ENCODE measurements at regions not wholly inside any gene's neighbourhood (a gene's known extent, or its start where the extent isn't known, plus 50 kb on each side); places are given as distances from the start of the nearest gene placed in this dataset.
A peak's percentile ranks its signal among the peaks of the same experiment; 100 is the strongest.

DNA sequence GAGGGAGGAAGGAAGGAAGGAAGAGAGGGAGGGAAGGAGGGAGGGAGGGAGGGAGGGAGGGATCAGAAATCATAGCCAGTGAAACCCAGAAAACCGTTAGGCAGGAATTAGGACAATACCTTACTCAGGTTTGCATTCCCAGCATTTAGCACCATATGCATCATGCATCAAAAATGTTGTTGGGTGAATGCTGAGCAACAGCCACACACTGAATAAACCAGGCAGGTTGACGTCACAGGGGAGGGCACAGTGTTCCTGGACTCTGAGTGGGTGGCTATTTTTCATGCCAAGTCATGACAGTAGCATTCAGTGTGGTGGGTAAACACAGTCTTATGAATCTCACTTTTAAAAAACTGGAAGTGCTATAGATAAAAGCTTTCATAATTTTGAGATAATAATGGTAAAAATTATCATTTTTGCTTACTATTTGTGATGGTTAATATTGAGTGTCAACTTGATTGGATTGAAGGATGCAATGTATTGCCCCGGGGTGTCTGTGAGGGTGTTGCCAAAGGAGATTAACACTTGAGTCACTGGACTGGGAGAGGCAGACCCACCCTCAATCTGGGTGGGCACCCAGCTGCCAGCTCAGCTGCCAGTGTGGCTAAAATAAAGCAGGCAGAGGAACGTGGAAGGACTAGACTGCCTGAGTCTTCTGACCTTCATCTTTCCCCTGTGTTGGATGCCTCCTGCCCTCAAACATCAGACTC lies 199.1 kb upstream of the PRKCQ start:
- no peak overlapping the region for H3K4me3 Mint-ChIP-seq
- peaks cover 35% of the 10 kb centered on the region for H3K27me3 Mint-ChIP-seq
- no peaks in the 10 kb centered on the region for H3K4me1 Mint-ChIP-seq
- no peaks in the 10 kb centered on the region for H3K36me3 Mint-ChIP-seq (ENCODE audit: low read depth)
- H3K9me3 Mint-ChIP-seq (ENCODE audit: low read depth): no peaks in the 10 kb centered on the region
- intact Hi-C loops (cut with DNase I, micrococcal nuclease): no loop called here
- DNase-seq: peak; percentile 8
- CTCF ChIA-PET: no interaction called here
- no peak for ATAC-seq
- POLR2A ChIA-PET: no interaction called here
- H3K27ac Mint-ChIP-seq: no peak overlapping the region

DNA sequence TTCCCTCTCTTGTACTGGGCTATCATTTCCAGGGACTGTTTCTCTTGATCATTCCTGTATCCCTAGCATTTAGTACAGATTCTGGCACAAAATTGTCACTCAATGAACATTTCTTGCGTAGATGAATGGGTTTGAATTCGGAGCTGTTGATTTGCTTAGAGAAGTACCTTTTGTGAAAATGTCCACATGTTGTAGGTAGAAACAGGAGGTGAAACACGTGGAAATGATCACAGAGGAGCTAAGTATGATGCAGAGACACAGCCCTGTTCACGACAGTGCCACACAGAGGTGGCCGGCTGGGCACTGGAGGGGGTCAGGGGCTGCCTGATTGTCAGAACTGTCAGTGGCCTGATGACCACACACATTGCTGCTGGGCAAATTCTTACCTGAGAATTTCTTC lies 196.1 kb upstream of the PRKCQ start:
- DNase-seq: no peak
- ChIA-PET CTCF (no interaction called here), POLR2A (no interaction called here)
- peaks cover 27% of the 10 kb centered on the region for H3K27me3 Mint-ChIP-seq
- H3K4me3 Mint-ChIP-seq: no peak overlapping the region
- ATAC-seq: no peak
- no peak overlapping the region for H3K27ac Mint-ChIP-seq
- no peaks in the 10 kb centered on the region for H3K36me3 Mint-ChIP-seq (ENCODE audit: low read depth)
- intact Hi-C loops (cut with DNase I, micrococcal nuclease): no loop called here
- H3K4me1 Mint-ChIP-seq: no peaks in the 10 kb centered on the region
- peaks cover 2% of the 10 kb centered on the region for H3K9me3 Mint-ChIP-seq (ENCODE audit: low read depth)

DNA sequence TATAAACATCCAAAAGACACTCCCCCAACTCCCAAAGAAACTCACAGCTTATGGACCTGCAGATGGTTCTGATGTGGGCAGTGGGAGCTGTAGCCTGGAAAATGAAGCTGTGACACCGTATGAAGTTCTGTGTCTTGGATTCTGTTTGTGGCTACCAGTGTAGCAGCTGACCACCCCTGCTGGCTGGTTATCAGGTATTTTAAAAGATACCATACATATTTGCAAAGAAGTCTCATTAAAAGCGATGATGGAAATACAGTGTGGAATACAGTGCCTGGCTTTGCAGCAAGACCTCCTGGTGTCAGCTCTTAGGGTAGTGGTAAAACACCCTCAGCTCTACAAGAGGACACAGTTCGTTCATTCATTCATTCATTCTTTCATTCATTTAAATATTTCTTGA lies 194.3 kb upstream of the PRKCQ start:
- H3K9me3 Mint-ChIP-seq (ENCODE audit: low read depth): peaks cover 3% of the 10 kb centered on the region
- CTCF ChIA-PET: interaction anchor here (1.0 kb wide), 1 partner anchor 23 kb away, joined by 3 read pairs; no protein-coding TSS in a partner anchor
- ATAC-seq (no peak), DNase-seq (no peak)
- intact Hi-C loops (cut with DNase I, micrococcal nuclease): no loop called here
- H3K27me3 Mint-ChIP-seq: peaks cover 22% of the 10 kb centered on the region
- no peak overlapping the region for H3K4me3 Mint-ChIP-seq
- POLR2A ChIA-PET: no interaction called here
- H3K27ac Mint-ChIP-seq: no peak overlapping the region
- H3K36me3 Mint-ChIP-seq (ENCODE audit: low read depth): no peaks in the 10 kb centered on the region
- H3K4me1 Mint-ChIP-seq: no peaks in the 10 kb centered on the region

DNA sequence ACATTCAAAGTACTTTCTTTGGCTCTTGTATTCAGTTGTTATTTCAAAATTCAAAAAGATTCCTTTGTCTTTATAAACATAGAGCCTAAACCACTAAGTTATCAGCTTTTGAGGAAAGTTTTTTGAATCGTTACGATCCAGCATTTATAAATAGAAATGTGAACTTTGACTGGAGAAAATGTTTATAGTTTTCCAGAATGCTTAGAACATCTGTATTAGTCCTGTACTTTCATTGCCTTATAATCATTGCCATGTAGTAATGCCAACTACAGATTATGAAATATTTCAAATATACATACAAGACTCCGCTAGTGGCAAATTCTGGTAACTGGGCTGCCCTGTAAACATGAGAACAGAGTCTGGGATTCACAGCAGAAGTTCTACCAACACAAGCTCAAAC lies 191.3 kb upstream of the PRKCQ start:
- Mint-ChIP-seq H3K36me3 (ENCODE audit: low read depth) (no peaks in the 10 kb centered on the region), H3K9me3 (ENCODE audit: low read depth) (peaks cover 3% of the 10 kb centered on the region), H3K4me3 (no peak overlapping the region), H3K27ac (no peak overlapping the region), H3K27me3 (peaks cover 15% of the 10 kb centered on the region), H3K4me1 (no peaks in the 10 kb centered on the region)
- DNase-seq: no peak
- POLR2A ChIA-PET: no interaction called here
- no peak for ATAC-seq
- CTCF ChIA-PET: no interaction called here
- intact Hi-C loops (cut with DNase I, micrococcal nuclease): no loop called here

DNA sequence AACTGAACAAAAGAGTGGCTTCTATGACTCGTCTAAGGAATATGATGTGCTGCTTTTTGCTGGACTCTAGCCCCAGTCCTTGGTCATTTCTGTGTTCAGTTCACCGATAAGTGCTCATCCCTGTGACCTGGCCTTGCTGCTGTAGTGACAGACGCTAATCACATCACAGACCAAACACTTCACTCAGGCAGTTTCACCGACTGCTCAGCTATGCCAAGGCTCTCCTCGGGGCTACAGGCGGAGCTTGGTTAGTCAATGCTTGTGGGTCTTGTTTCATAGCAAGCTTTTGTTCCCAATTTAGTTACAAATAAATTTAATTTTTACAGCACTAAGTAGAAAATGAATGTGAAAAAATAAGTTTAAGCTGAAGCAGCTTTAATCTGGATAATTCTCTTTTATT lies 190.8 kb upstream of the PRKCQ start:
- DNase-seq (no peak), ATAC-seq (no peak)
- Mint-ChIP-seq H3K27me3 (peaks cover 13% of the 10 kb centered on the region), H3K4me3 (no peak overlapping the region), H3K9me3 (ENCODE audit: low read depth) (peaks cover 3% of the 10 kb centered on the region), H3K36me3 (ENCODE audit: low read depth) (no peaks in the 10 kb centered on the region), H3K27ac (no peak overlapping the region), H3K4me1 (no peaks in the 10 kb centered on the region)
- ChIA-PET CTCF (no interaction called here), POLR2A (no interaction called here)
- intact Hi-C loops (cut with DNase I, micrococcal nuclease): no loop called here

DNA sequence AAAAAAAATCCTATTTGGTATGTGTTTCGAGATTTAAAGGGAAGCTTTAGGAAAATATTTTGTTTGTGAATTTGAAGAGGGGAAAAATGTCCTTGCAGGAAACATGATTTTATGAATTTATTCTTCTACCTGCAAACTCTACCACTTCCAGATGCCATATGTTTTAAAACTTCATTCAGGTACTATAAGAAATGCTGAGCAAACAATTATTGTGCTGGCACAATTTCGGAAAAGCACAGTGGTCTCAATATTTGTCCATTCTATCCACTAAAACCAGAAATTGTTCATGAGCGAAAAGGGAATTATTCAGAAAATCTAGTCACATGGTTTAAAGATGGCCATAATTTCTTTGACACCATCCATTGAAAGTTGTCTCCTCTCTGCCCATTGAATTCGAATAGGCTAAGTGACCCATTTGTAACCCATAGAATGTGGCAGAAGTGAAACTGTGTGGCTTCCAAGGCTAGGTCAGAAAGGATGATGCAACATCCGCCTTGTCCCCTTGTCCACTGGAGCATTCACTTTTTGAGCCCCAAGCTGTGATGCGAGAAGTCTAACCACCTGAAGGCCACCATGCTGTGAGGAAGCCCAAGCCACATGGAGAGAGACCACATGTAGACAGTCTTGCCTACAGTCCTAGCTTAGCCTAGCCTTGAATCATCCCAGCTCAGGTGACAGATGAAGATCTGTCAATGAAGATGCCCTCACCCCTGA lies 189.8 kb upstream of the PRKCQ start:
- POLR2A ChIA-PET: no interaction called here
- DNase-seq (no peak), ATAC-seq (no peak)
- Mint-ChIP-seq H3K27ac (no peak overlapping the region), H3K4me3 (no peak overlapping the region), H3K4me1 (no peaks in the 10 kb centered on the region), H3K27me3 (peaks cover 7% of the 10 kb centered on the region), H3K36me3 (ENCODE audit: low read depth) (no peaks in the 10 kb centered on the region), H3K9me3 (ENCODE audit: low read depth) (peaks cover 3% of the 10 kb centered on the region)
- intact Hi-C loops (cut with DNase I, micrococcal nuclease): no loop called here
- CTCF ChIA-PET: no interaction called here

DNA sequence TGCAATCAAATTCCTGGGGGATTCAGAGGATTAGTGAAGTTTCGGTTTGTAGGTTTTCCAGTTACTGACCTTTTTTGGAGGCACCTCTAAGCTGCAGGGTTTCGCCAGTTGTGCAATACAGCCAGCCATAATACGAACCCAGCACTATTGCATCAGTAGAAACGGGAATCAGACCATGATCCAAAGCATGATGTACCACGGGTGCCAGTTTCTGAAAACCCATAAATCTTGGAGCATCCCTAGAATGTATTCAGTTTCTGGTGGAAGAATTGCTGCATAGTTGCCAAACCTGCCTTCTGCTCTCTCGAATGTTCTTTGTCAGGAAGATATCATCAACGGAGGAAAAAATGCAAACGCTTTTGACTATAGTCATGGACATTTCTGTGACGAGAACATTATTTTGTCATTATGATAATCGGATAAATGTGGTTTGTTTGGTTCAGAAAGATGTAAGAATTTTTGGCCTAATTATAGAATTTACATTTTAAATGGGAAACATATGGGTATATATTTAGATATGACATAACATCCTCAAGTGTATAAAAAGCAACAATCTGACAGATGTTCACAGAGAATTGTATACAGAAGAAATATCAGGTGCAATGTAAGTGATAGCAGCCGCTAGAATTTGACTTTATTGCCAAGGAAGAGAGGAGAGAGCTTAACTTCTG lies 186.2 kb upstream of the PRKCQ start:
- peaks cover 1% of the 10 kb centered on the region for H3K9me3 Mint-ChIP-seq (ENCODE audit: low read depth)
- ATAC-seq (no peak), DNase-seq (no peak)
- H3K36me3 Mint-ChIP-seq (ENCODE audit: low read depth): no peaks in the 10 kb centered on the region
- POLR2A ChIA-PET: no interaction called here
- H3K27me3 Mint-ChIP-seq: peaks cover 17% of the 10 kb centered on the region
- no peak overlapping the region for H3K4me3 Mint-ChIP-seq
- no peak overlapping the region for H3K27ac Mint-ChIP-seq
- CTCF ChIA-PET: no interaction called here
- H3K4me1 Mint-ChIP-seq: no peaks in the 10 kb centered on the region
- intact Hi-C loops (cut with DNase I, micrococcal nuclease): no loop called here

DNA sequence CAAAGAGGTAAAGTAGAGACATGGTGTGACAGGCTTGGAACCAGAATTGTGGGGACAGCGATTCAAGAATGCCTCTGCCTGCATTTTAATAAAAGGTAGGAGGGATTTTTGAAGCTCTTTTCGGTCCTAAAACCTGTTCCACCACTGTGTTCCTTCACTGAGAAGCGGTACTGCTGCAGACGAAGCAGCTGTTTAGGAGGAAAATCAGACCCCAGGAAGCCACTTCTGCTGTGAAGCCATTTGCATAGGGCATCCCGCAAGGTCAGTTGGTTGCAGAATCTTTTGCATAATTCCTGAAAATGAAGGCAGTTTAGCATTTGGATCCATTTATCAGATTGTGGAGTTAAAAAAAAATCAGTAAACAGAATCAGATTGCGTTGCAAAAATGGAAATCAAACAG lies 183.3 kb upstream of the PRKCQ start:
- ChIA-PET CTCF (no interaction called here), POLR2A (no interaction called here)
- no peaks in the 10 kb centered on the region for H3K36me3 Mint-ChIP-seq (ENCODE audit: low read depth)
- no peak for DNase-seq
- intact Hi-C loops (cut with DNase I, micrococcal nuclease): no loop called here
- no peak overlapping the region for H3K4me3 Mint-ChIP-seq
- H3K27ac Mint-ChIP-seq: no peak overlapping the region
- H3K4me1 Mint-ChIP-seq: no peaks in the 10 kb centered on the region
- no peaks in the 10 kb centered on the region for H3K9me3 Mint-ChIP-seq (ENCODE audit: low read depth)
- H3K27me3 Mint-ChIP-seq: peaks cover 34% of the 10 kb centered on the region
- no peak for ATAC-seq

DNA sequence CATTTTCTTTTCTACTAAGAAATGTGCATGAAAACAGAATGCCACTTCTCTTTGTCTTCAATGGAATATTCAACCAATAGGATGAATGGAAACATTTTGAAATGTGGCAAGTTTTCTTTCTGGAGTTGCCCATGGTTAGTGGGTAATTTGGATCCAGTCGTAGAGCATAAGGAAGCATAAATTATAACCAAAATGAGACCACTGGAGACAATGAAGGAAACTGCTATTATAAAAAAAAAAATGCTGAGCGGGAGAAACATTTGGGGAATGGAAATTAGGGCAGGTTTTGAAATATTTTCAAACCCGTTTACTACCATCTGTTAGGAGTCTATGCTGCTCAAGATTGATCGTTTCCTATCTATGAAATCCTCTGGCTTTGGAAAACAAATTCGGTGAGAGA lies 182.9 kb upstream of the PRKCQ start:
- ChIA-PET CTCF (no interaction called here), POLR2A (no interaction called here)
- no peak overlapping the region for H3K27ac Mint-ChIP-seq
- intact Hi-C loops (cut with DNase I, micrococcal nuclease): no loop called here
- H3K36me3 Mint-ChIP-seq (ENCODE audit: low read depth): no peaks in the 10 kb centered on the region
- no peak overlapping the region for H3K4me3 Mint-ChIP-seq
- DNase-seq (no peak), ATAC-seq (no peak)
- peaks cover 36% of the 10 kb centered on the region for H3K27me3 Mint-ChIP-seq
- H3K4me1 Mint-ChIP-seq: no peaks in the 10 kb centered on the region
- H3K9me3 Mint-ChIP-seq (ENCODE audit: low read depth): no peaks in the 10 kb centered on the region

DNA sequence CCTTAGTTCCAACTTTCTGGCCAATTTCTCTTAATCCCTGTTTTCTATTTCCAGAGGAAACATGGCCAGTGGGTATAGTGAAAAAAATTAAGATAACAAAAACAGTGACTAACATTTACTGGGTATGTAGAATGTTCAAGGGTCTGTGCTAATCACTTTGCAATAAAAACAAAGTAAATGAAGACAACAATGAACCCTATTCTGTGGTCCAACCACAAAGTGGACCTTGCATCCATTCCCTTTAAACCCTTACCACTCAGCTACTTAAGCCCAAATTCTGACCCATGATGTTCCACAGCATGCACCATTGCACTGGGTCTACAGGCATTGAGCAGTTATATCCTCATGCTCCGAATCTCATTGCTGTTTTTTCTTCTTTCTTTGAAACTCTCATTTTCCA lies 179.9 kb upstream of the PRKCQ start:
- H3K36me3 Mint-ChIP-seq (ENCODE audit: low read depth): no peaks in the 10 kb centered on the region
- intact Hi-C loops (cut with DNase I, micrococcal nuclease): no loop called here
- H3K4me1 Mint-ChIP-seq: no peaks in the 10 kb centered on the region
- H3K9me3 Mint-ChIP-seq (ENCODE audit: low read depth): no peaks in the 10 kb centered on the region
- no peak overlapping the region for H3K4me3 Mint-ChIP-seq
- H3K27me3 Mint-ChIP-seq: peaks cover 44% of the 10 kb centered on the region
- DNase-seq: no peak
- ATAC-seq: no peak
- H3K27ac Mint-ChIP-seq: no peak overlapping the region
- CTCF ChIA-PET: no interaction called here
- POLR2A ChIA-PET: no interaction called here

DNA sequence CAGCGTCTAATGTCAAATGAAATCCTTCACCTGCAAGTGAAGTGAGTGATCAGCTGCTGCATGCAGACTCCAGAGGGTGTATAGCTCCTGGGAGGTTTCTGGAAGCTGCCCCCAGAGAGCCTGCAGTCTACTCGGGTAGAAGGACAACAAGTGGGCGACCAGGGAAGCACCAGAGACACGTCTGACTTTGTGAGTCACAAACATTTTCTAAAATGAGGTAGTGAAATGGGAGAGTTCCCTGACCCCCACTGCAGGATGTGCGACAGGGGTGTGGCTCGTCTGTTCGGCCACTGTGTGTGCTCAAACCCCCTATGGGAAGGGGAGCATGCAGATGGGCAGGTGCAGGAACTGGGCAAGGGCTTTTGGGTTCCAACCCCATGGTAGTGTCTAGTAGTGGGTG lies 177.1 kb upstream of the PRKCQ start:
- Mint-ChIP-seq H3K27me3 (peaks cover 37% of the 10 kb centered on the region), H3K27ac (no peak overlapping the region), H3K4me1 (no peaks in the 10 kb centered on the region), H3K4me3 (no peak overlapping the region), H3K36me3 (ENCODE audit: low read depth) (no peaks in the 10 kb centered on the region), H3K9me3 (ENCODE audit: low read depth) (no peaks in the 10 kb centered on the region)
- intact Hi-C loops (cut with DNase I, micrococcal nuclease): no loop called here
- ATAC-seq (no peak), DNase-seq (no peak)
- ChIA-PET CTCF (no interaction called here), POLR2A (interaction anchor here (0.8 kb wide), 1 partner anchor 25 kb away, joined by 3 read pairs; no protein-coding TSS in a partner anchor)

DNA sequence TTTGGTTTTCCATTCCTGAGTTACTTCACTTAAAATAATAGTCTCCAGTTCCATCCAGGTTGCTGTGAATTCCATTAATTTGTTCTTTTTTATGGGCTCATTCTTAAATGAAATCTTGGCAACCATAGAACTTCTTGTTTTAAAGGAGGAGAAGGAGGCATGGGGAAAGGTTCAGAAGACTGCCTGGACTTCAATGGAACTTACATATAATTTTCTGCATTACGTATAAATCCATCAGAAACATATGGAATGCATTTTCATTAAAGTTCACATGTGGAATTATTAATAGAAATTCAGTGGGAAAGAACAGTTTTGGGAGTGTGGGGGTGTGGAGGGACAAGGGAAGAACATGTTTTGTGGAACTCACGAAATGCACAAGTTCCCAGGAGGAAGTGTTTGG lies 176.6 kb upstream of the PRKCQ start:
- no peak overlapping the region for H3K4me3 Mint-ChIP-seq
- H3K27me3 Mint-ChIP-seq: peaks cover 36% of the 10 kb centered on the region
- DNase-seq: no peak
- H3K27ac Mint-ChIP-seq: no peak overlapping the region
- ChIA-PET CTCF (interaction anchor here (0.9 kb wide), 1 partner anchor 87 kb away, joined by 3 read pairs; no protein-coding TSS in a partner anchor), POLR2A (interaction anchor here (0.8 kb wide), 1 partner anchor 25 kb away, joined by 3 read pairs; no protein-coding TSS in a partner anchor)
- no peak for ATAC-seq
- H3K4me1 Mint-ChIP-seq: no peaks in the 10 kb centered on the region
- intact Hi-C loops (cut with DNase I, micrococcal nuclease): no loop called here
- no peaks in the 10 kb centered on the region for H3K36me3 Mint-ChIP-seq (ENCODE audit: low read depth)
- no peaks in the 10 kb centered on the region for H3K9me3 Mint-ChIP-seq (ENCODE audit: low read depth)
